Activated CD4-positive, alpha-beta T cell treated with anti-CD3 and anti-CD28 coated beads for 24 hours (primary cell): ENCODE measurements at regions not wholly inside any gene's neighbourhood (a gene's known extent, or its start where the extent isn't known, plus 50 kb on each side); places are given as distances from the start of the nearest gene placed in this dataset.
"Not testable (repeated sequence)": the region's sequence is repeated elsewhere in the genome, so short reads cannot be mapped to it uniquely, and the experiment has no call there.

Experiments used
- DNase-seq, 2 donors: peaks; one replicate each; pipeline ENCODE4 v3.0.0-alpha.2; 2020; ENCODE audit warnings: low read depth in 2 of 2

GRCh38 chr9:2243666-2244555 lies 228.8 kb downstream of the SMARCA2 start:
- DNase-seq: no peak

- no peak for DNase-seq
These were observed 232.2 kb downstream of the SMARCA2 start for GRCh38 chr9:2247340-2247739.

GRCh38 chr9:2248768-2249265 lies 233.7 kb downstream of the SMARCA2 start:
- DNase-seq: no peak

- DNase-seq: no peak
These were observed 238.8 kb downstream of the SMARCA2 start for GRCh38 chr9:2253636-2254580.

GRCh38 chr9:2255128-2255527 lies 240.0 kb downstream of the SMARCA2 start:
- DNase-seq: no peak

- no peak for DNase-seq
These were observed 242.2 kb downstream of the SMARCA2 start for GRCh38 chr9:2257248-2257929.

GRCh38 chr9:2260417-2261306 lies 245.5 kb downstream of the SMARCA2 start:
- no peak for DNase-seq

GRCh38 chr9:2261421-2262103 lies 246.4 kb downstream of the SMARCA2 start:
- DNase-seq: no peak

GRCh38 chr9:2262386-2263071 lies 247.4 kb downstream of the SMARCA2 start:
- no peak for DNase-seq

GRCh38 chr9:2263111-2263510 lies 248.0 kb downstream of the SMARCA2 start:
- DNase-seq: no peak

- DNase-seq: no peak
These were observed 248.5 kb downstream of the SMARCA2 start for GRCh38 chr9:2263665-2264064.

GRCh38 chr9:2264081-2264480 lies 248.9 kb downstream of the SMARCA2 start:
- no peak for DNase-seq

GRCh38 chr9:2267181-2267745 lies 252.1 kb downstream of the SMARCA2 start:
- DNase-seq: no peak

GRCh38 chr9:2269778-2270177 lies 254.6 kb downstream of the SMARCA2 start:
- DNase-seq: no peak

GRCh38 chr9:2270565-2270964 lies 255.4 kb downstream of the SMARCA2 start:
- no peak for DNase-seq

- no peak for DNase-seq
These were observed 256.3 kb downstream of the SMARCA2 start for GRCh38 chr9:2271426-2271825.

- DNase-seq: no peak
These were observed 259.6 kb downstream of the SMARCA2 start for GRCh38 chr9:2274762-2275161.

- no peak for DNase-seq
These were observed 261.1 kb downstream of the SMARCA2 start for GRCh38 chr9:2276296-2276695.

GRCh38 chr9:2277133-2277532 lies 262.0 kb downstream of the SMARCA2 start:
- DNase-seq: not testable (repeated sequence)
